Keratinocyte (primary cell): ENCODE measurements at regions not wholly inside any gene's neighbourhood (a gene's known extent, or its start where the extent isn't known, plus 50 kb on each side); places are given as distances from the start of the nearest gene placed in this dataset.

Source experiments
- DNase-seq: peaks from one replicate; pipeline ENCODE4 v3.0.0-alpha.2; 2011; ENCODE audit warnings: low read depth, missing footprints, low spot score
- FAIRE-seq: peaks from 2 replicates; lab custom pipeline; 2011; peaks lifted over from hg19 to GRCh38; lab: Jason Lieb, UNC
- H2AFZ ChIP-seq: 2 replicates; pipeline ENCODE4 v1.6.0; 2012; ENCODE audit warnings: low read length, control low read depth, inconsistent platforms; ENCODE audit not compliant: control insufficient read depth
- H3K27ac ChIP-seq: 2 replicates; pipeline ENCODE4 v1.5.1; 2011; ENCODE audit warnings: low read length; ENCODE audit not compliant: control insufficient read depth, insufficient read depth
- H3K27me3 ChIP-seq: 3 replicates; pipeline ENCODE4 v1.6.0; 2011; ENCODE audit warnings: low read length; ENCODE audit not compliant: control insufficient read depth, insufficient read depth; ENCODE audit errors: extremely low read depth
- H3K36me3 ChIP-seq, 2 experiments: 2 replicates in 1 of 2; 3 replicates in 1 of 2; pipeline ENCODE4 v1.5.1; 2011; ENCODE audit warnings: low read length in 2 of 2, mild to moderate bottlenecking in 1 of 2; ENCODE audit not compliant: control insufficient read depth in 2 of 2, insufficient read depth in 2 of 2; ENCODE audit errors: extremely low read depth in 1 of 2
- H3K4me1 ChIP-seq: 3 replicates; pipeline ENCODE4 v1.5.1; 2011; ENCODE audit warnings: low read length; ENCODE audit not compliant: control insufficient read depth, insufficient read depth; ENCODE audit errors: extremely low read depth
- H3K4me2 ChIP-seq: 3 replicates; pipeline ENCODE4 v1.6.0; 2011; ENCODE audit warnings: low read depth, low read length; ENCODE audit not compliant: control insufficient read depth, insufficient read depth; ENCODE audit errors: extremely low read depth
- H3K4me3 ChIP-seq, 3 experiments: fragments of 200-600 bp in 1 of 3; sonication (generic) in 1 of 3; 2 replicates in 2 of 3; 3 replicates in 1 of 3; pipeline ENCODE4 v1.5.1; 2011 to 2016; ENCODE audit warnings: low read length in 3 of 3, mild to moderate bottlenecking in 3 of 3, control low read depth in 2 of 3, inconsistent platforms in 1 of 3, low read depth in 1 of 3, mixed read lengths in 1 of 3, mixed run types in 1 of 3, moderate library complexity in 1 of 3; ENCODE audit not compliant: control insufficient read depth in 2 of 3, insufficient read depth in 2 of 3; ENCODE audit errors: extremely low read depth in 1 of 3
- H3K79me2 ChIP-seq: 2 replicates; pipeline ENCODE4 v1.6.0; 2012; ENCODE audit warnings: low read length; ENCODE audit not compliant: control insufficient read depth, insufficient read depth
- H3K9ac ChIP-seq: 3 replicates; pipeline ENCODE4 v1.6.0; 2011; ENCODE audit warnings: low read length; ENCODE audit not compliant: control insufficient read depth, insufficient read depth; ENCODE audit errors: extremely low read depth
- H3K9me1 ChIP-seq: 3 replicates; pipeline ENCODE4 v1.6.0; 2011; ENCODE audit warnings: low read length; ENCODE audit not compliant: control insufficient read depth, insufficient read depth; ENCODE audit errors: extremely low read depth
- H3K9me3 ChIP-seq: 2 replicates; pipeline ENCODE4 v1.5.1; 2012; ENCODE audit warnings: low read depth, low read length; ENCODE audit not compliant: control insufficient read depth
- H4K20me1 ChIP-seq: 3 replicates; pipeline ENCODE4 v1.6.0; 2011; ENCODE audit warnings: low read length; ENCODE audit not compliant: control insufficient read depth, insufficient read depth; ENCODE audit errors: extremely low read depth
- EZH2 ChIP-seq: IDR thresholded peaks from one replicate; pipeline ENCODE4 v1.6.1; 2012; ENCODE audit warnings: inconsistent platforms, mild to moderate bottlenecking, low read length, moderate library complexity
- dilution Hi-C: fragments of 300-500 bp; cut with MboI; formaldehyde crosslinking; loops from one replicate; pipeline ENCODE4 v1.7.0; 2020; ENCODE audit warnings: low sequenced_read_pairs; ENCODE audit not compliant: extremely low pct_ligation_motif_present
- TF ChIP-seq, protein P1 (sequence below), 3 experiments: IDR thresholded peaks in 1 of 3; conservative IDR thresholded peaks in 1 of 3; optimal IDR thresholded peaks in 1 of 3; 2 replicates in 2 of 3; 3 replicates in 1 of 3; pipeline versions ENCODE3 to v1.5.1; 2011; ENCODE audit warnings: low read length in 3 of 3, mild to moderate bottlenecking in 3 of 3, moderate library complexity in 2 of 3, control low read depth in 1 of 3, inconsistent platforms in 1 of 3; ENCODE audit not compliant: insufficient read depth in 2 of 3; ENCODE audit errors: extremely low read depth in 1 of 3

- Histone ChIP-seq H3K4me3 (no peak overlapping the region), H3K9ac (no peak overlapping the region), H3K36me3 (no peaks in the 10 kb centered on the region), H3K4me1 (no peaks in the 10 kb centered on the region), H3K4me2 (no peak overlapping the region), H3K27me3 (no peaks in the 10 kb centered on the region), H3K9me3 (no peaks in the 10 kb centered on the region), H3K27ac (no peak overlapping the region), H3K9me1 (no peaks in the 10 kb centered on the region), H3K79me2 (no peaks in the 10 kb centered on the region), H2AFZ (no peak overlapping the region), H4K20me1 (no peaks in the 10 kb centered on the region)
- DNase-seq (no peak), FAIRE-seq (no peak)
- TF ChIP-seq, protein P1, sequence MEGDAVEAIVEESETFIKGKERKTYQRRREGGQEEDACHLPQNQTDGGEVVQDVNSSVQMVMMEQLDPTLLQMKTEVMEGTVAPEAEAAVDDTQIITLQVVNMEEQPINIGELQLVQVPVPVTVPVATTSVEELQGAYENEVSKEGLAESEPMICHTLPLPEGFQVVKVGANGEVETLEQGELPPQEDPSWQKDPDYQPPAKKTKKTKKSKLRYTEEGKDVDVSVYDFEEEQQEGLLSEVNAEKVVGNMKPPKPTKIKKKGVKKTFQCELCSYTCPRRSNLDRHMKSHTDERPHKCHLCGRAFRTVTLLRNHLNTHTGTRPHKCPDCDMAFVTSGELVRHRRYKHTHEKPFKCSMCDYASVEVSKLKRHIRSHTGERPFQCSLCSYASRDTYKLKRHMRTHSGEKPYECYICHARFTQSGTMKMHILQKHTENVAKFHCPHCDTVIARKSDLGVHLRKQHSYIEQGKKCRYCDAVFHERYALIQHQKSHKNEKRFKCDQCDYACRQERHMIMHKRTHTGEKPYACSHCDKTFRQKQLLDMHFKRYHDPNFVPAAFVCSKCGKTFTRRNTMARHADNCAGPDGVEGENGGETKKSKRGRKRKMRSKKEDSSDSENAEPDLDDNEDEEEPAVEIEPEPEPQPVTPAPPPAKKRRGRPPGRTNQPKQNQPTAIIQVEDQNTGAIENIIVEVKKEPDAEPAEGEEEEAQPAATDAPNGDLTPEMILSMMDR (optimal IDR thresholded peaks at IDR 0.05 in 1 of 3, IDR thresholded peaks at IDR 0.05 in 1 of 3, conservative IDR thresholded peaks at IDR 0.05 in 1 of 3; ENCODE audit: extremely low read depth in 1 of 3, insufficient read depth in 2 of 3, low read length in 3 of 3) = no peak
- no peak for TF ChIP-seq EZH2
- dilution Hi-C loops = no loop called here
Observed at GRCh38 chr14:79961197-79961596, 250.1 kb downstream of the DIO2 start.

GRCh38 chr14:79960288-79960687, 251.0 kb downstream of the DIO2 start:
- DNase-seq (no peak), FAIRE-seq (no peak)
- H4K20me1 ChIP-seq = no peaks in the 10 kb centered on the region
- no peak overlapping the region for H2AFZ ChIP-seq
- no peaks in the 10 kb centered on the region for H3K27me3 ChIP-seq
- no peak overlapping the region for H3K4me3 ChIP-seq
- H3K4me1 ChIP-seq = no peaks in the 10 kb centered on the region
- dilution Hi-C loops = no loop called here
- no peaks in the 10 kb centered on the region for H3K79me2 ChIP-seq
- no peaks in the 10 kb centered on the region for H3K9me1 ChIP-seq
- no peaks in the 10 kb centered on the region for H3K9me3 ChIP-seq
- H3K9ac ChIP-seq = no peak overlapping the region
- H3K36me3 ChIP-seq = no peaks in the 10 kb centered on the region
- H3K4me2 ChIP-seq = no peak overlapping the region
- H3K27ac ChIP-seq = no peak overlapping the region
- TF ChIP-seq, protein P1 (optimal IDR thresholded peaks at IDR 0.05 in 1 of 3, IDR thresholded peaks at IDR 0.05 in 1 of 3, conservative IDR thresholded peaks at IDR 0.05 in 1 of 3; ENCODE audit: extremely low read depth in 1 of 3, insufficient read depth in 2 of 3, low read length in 3 of 3) = no peak
- no peak for TF ChIP-seq EZH2
